Stimulated activated CD4-positive, alpha-beta T cell treated with anti-CD3 and anti-CD28 coated beads, Interleukin-12 subunit alpha, Interleukin-12 subunit beta, amount 100 ng/mL, for 24 hours (primary cell): ENCODE measurements at regions not wholly inside any gene's neighbourhood (a gene's known extent, or its start where the extent isn't known, plus 50 kb on each side); places are given as distances from the start of the nearest gene placed in this dataset.
"Not testable (repeated sequence)": the region's sequence is repeated elsewhere in the genome, so short reads cannot be mapped to it uniquely, and the experiment has no call there.

Experiments used
- DNase-seq, 2 experiments: peaks; one replicate each; pipeline ENCODE4 v3.0.0-alpha.2; 2020; ENCODE audit warnings: low read depth in 2 of 2

GRCh38 chr2:128596396-128597120 lies 277.9 kb upstream of the HS6ST1 start:
- DNase-seq: no peak

GRCh38 chr2:128597121-128597762 lies 278.6 kb upstream of the HS6ST1 start:
- DNase-seq: no peak

GRCh38 chr2:128598260-128598659 lies 279.6 kb upstream of the HS6ST1 start:
- not testable (repeated sequence) for DNase-seq

GRCh38 chr2:128598862-128599441 lies 280.3 kb upstream of the HS6ST1 start:
- DNase-seq: no peak

- DNase-seq: no peak
Observed at GRCh38 chr2:128599700-128600099, 281.0 kb upstream of the HS6ST1 start.

GRCh38 chr2:128600581-128601297 lies 282.1 kb upstream of the HS6ST1 start:
- DNase-seq: no peak

GRCh38 chr2:128601298-128602037 lies 282.8 kb upstream of the HS6ST1 start:
- DNase-seq: no peak

GRCh38 chr2:128602038-128602698 lies 283.5 kb upstream of the HS6ST1 start:
- DNase-seq: no peak

GRCh38 chr2:128602699-128603101 lies 284.0 kb upstream of the HS6ST1 start:
- DNase-seq: no peak

GRCh38 chr2:128603411-128603924 lies 284.8 kb upstream of the HS6ST1 start:
- DNase-seq: no peak

- DNase-seq: no peak
Observed at GRCh38 chr2:128604045-128604444, 285.4 kb upstream of the HS6ST1 start.

GRCh38 chr2:128604581-128604980 lies 285.9 kb upstream of the HS6ST1 start:
- DNase-seq: not testable (repeated sequence)

GRCh38 chr2:128605421-128605820 lies 286.8 kb upstream of the HS6ST1 start:
- DNase-seq: no peak

- DNase-seq: no peak
Observed at GRCh38 chr2:128605931-128606330, 287.3 kb upstream of the HS6ST1 start.

- DNase-seq: no peak
Observed at GRCh38 chr2:128606837-128607236, 288.2 kb upstream of the HS6ST1 start.

GRCh38 chr2:128607440-128607839 lies 288.8 kb upstream of the HS6ST1 start:
- DNase-seq: no peak

GRCh38 chr2:128607911-128608506 lies 289.3 kb upstream of the HS6ST1 start:
- no peak for DNase-seq

GRCh38 chr2:128608921-128609880 lies 290.5 kb upstream of the HS6ST1 start:
- DNase-seq: no peak

- no peak for DNase-seq
Observed at GRCh38 chr2:128610496-128610895, 291.8 kb upstream of the HS6ST1 start.
